ENCODE measurements at regions not wholly inside any gene's neighbourhood (a gene's known extent, or its start where the extent isn't known, plus 50 kb on each side); places are given as distances from the start of the nearest gene placed in this dataset.
"Not testable (repeated sequence)": the region's sequence is repeated elsewhere in the genome, so short reads cannot be mapped to it uniquely, and the experiment has no call there.

DNA sequence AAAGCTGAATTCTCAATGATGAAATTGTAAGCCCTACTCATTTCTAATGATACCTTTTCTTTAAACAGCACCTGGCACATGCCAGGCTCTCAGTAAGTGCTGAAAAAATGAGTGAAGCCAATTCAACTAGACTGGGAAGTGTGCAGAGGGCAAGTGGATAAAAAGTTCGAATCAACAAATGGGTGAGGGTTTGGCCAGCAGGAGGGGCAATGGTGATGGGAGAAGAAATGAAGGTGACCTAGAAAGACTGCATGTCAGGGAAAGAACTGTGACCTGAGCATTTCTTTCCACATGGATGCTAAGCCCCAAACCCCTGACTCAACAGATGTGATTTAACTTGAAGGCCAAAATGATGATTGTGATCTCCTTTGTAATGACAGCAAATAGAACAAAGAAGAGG lies 54.6 kb downstream of the DKK1 start:
- TF ChIP-seq, protein P1, sequence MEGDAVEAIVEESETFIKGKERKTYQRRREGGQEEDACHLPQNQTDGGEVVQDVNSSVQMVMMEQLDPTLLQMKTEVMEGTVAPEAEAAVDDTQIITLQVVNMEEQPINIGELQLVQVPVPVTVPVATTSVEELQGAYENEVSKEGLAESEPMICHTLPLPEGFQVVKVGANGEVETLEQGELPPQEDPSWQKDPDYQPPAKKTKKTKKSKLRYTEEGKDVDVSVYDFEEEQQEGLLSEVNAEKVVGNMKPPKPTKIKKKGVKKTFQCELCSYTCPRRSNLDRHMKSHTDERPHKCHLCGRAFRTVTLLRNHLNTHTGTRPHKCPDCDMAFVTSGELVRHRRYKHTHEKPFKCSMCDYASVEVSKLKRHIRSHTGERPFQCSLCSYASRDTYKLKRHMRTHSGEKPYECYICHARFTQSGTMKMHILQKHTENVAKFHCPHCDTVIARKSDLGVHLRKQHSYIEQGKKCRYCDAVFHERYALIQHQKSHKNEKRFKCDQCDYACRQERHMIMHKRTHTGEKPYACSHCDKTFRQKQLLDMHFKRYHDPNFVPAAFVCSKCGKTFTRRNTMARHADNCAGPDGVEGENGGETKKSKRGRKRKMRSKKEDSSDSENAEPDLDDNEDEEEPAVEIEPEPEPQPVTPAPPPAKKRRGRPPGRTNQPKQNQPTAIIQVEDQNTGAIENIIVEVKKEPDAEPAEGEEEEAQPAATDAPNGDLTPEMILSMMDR (IDR thresholded peaks at IDR 0.05; ENCODE audit: low read depth, low read length): no peak
- DNase-seq (ENCODE audit: low read depth in 2 of 2): no peak
- H3K4me3 ChIP-seq (replicated peaks in 1 of 2; ENCODE audit: low read depth in 2 of 2, low read length in 2 of 2): no peak overlapping the region

DNA sequence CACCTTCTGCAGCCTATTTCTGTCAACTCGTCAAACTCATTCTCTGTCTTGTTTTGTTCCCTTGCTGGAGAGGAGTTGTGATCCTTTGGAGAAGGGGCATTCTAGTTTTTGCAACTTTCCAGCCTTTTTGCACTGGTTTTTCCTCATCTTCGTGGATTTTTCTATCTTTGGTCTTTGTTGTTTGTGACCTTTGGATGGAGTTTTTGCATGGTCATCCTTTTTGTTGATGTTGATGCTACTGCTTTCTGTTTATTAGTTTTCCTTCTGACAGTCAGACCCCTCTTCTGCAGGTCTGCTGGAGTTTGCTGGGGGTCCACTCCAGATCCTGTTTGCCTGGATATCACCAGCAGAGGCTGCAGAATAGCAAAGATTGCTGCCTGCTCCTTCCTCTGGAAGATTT lies 60.1 kb downstream of the DKK1 start:
- not testable (repeated sequence) for H3K4me3 ChIP-seq (replicated peaks in 1 of 2; ENCODE audit: low read depth in 2 of 2, low read length in 2 of 2); DNase-seq (ENCODE audit: low read depth in 2 of 2)

DNA sequence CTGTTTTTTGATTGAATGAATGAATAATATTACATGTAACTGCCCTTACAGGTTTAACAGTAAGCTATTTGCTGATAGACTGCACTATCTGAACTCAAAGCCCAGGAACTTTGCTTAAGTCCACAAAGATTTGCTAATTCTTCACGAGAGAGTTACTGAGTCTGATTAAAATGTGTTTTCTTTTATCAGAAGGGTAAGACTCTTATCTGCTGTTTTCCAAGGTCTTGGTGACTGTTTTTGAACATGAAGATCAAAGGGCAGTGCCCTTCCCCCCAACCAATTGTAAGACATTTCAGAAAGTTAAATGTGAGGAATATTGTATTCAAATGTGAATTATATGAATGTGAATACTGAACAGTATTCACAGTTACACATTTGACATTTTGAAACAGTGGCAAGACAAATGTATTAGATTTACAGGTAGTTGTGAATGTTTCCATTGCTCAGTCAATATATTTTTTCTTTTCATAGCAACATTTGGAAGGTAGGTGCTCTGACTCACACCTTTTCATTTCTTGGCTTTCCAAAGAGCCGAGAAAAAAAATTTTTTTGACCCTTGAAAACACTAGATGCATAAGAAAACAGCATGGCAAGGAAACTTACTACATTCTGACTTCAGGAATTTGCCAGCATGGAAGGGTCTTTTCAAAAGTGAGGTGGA lies 62.7 kb downstream of the DKK1 start:
- TF ChIP-seq, protein P1 (IDR thresholded peaks at IDR 0.05; ENCODE audit: low read depth, low read length): no peak
- no peak overlapping the region for H3K4me3 ChIP-seq (replicated peaks in 1 of 2; ENCODE audit: low read depth in 2 of 2, low read length in 2 of 2)
- no peak for DNase-seq (ENCODE audit: low read depth in 2 of 2)

DNA sequence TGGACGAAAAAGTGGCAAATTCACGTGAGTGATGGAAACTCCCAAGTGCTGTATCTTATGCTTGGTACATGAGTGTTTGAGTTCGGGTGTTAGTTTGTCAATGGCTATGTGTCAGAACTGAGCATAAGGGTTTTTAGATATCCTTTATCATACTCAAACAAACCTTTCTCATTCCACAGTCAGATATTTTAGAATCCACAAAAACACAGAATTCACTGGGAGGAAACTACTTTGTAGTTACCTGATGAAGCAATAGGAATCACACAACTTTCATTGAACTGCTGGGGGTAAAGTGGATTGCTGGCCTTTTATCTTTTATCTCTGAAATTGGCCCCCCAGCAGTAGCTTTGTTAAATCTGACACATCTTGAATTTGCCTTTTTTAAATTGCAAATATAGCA lies 64.0 kb downstream of the DKK1 start:
- DNase-seq (ENCODE audit: low read depth in 2 of 2): no peak
- no peak overlapping the region for H3K4me3 ChIP-seq (replicated peaks in 1 of 2; ENCODE audit: low read depth in 2 of 2, low read length in 2 of 2)
- TF ChIP-seq, protein P1 (IDR thresholded peaks at IDR 0.05; ENCODE audit: low read depth, low read length): no peak

DNA sequence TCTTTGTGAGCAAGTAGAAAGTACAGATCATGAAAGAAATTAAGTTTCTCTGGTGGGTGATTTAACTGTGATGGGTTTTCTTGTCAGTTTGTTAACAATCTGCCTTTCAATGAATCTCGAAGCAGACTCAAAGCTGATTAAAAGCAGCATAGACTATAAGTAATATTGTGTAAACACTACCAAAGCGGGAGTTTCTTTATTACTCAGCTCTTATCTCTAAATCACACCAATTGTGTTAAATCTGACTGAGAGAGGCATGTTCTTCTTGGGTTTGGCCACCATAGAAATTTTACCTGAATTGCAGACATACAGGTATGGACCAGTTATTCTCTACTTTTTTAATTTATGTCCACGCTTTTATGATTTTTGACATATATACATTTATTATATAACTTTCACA lies 65.2 kb downstream of the DKK1 start:
- no peak for DNase-seq (ENCODE audit: low read depth in 2 of 2)
- H3K4me3 ChIP-seq (replicated peaks in 1 of 2; ENCODE audit: low read depth in 2 of 2, low read length in 2 of 2): no peak overlapping the region
- TF ChIP-seq, protein P1 (IDR thresholded peaks at IDR 0.05; ENCODE audit: low read depth, low read length): no peak

DNA sequence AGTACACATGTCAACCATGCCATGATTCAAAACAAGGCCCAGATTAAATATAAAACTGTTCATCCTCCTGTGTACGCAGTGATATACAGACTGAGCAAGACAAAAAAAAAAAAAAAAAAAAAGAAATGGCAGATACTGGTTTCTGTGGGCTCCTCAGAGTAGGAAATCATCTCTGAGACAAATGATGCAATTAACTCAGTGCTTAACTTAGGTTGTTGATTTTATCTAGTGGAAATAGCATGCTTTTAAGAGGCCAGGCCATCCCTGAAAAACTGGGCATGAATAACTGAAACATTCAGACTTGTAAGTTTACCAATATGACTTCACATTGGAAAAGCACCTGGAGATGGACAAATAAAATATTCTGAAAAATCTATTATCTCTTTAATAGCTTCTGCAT lies 69.0 kb downstream of the DKK1 start:
- H3K4me3 ChIP-seq (replicated peaks in 1 of 2; ENCODE audit: low read depth in 2 of 2, low read length in 2 of 2): no peak overlapping the region
- DNase-seq (ENCODE audit: low read depth in 2 of 2): no peak
- TF ChIP-seq, protein P1 (IDR thresholded peaks at IDR 0.05; ENCODE audit: low read depth, low read length): no peak

DNA sequence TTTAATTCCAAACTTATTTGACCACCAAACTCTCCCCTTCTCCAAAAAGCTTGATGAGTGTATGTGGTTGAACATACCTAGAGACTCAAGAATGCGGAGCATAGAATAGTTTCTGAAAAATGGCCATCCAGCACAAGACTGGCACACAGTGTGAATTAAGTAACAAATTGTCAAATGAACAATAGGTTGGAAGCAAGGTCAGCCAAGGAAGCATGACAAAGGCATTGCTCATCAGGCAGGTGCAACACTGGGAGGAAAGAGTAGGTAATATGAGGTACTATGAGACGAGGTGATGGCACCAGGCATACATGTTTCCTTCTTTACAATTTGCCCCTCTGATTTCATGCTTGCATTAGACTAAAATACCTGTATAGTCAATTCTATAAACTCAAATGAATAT lies 73.7 kb downstream of the DKK1 start:
- TF ChIP-seq, protein P1 (IDR thresholded peaks at IDR 0.05; ENCODE audit: low read depth, low read length): no peak
- DNase-seq (ENCODE audit: low read depth in 2 of 2): peak in 1 of 2 donors; percentile 46
- H3K4me3 ChIP-seq (replicated peaks in 1 of 2; ENCODE audit: low read depth in 2 of 2, low read length in 2 of 2): no peak overlapping the region

Data from cardiac fibroblast (primary cell).